ENCODE measurements at regions not wholly inside any gene's neighbourhood (a gene's known extent, or its start where the extent isn't known, plus 50 kb on each side); places are given as distances from the start of the nearest gene placed in this dataset.

GRCh38 chr6:97813889-97814567 lies 531.0 kb upstream of the MMS22L start:
- no peaks in the 10 kb centered on the region for H3K36me3 Mint-ChIP-seq (ENCODE audit: low read depth)
- H3K4me1 Mint-ChIP-seq, result no peaks in the 10 kb centered on the region
- no peak overlapping the region for H3K27ac Mint-ChIP-seq
- ATAC-seq, result no peak
- H3K9me3 Mint-ChIP-seq, result no peaks in the 10 kb centered on the region
- no peak overlapping the region for H3K4me3 Mint-ChIP-seq
- no peaks in the 10 kb centered on the region for H3K27me3 Mint-ChIP-seq
- no peak for DNase-seq

- ATAC-seq (no peak), DNase-seq (no peak)
- no peak overlapping the region for H3K27ac Mint-ChIP-seq
- no peaks in the 10 kb centered on the region for H3K36me3 Mint-ChIP-seq (ENCODE audit: low read depth)
- no peaks in the 10 kb centered on the region for H3K4me1 Mint-ChIP-seq
- no peaks in the 10 kb centered on the region for H3K9me3 Mint-ChIP-seq
- H3K27me3 Mint-ChIP-seq, result no peaks in the 10 kb centered on the region
- no peak overlapping the region for H3K4me3 Mint-ChIP-seq
Observed at GRCh38 chr6:97815301-97815812, 532.3 kb upstream of the MMS22L start.

- Mint-ChIP-seq H3K4me3 (no peak overlapping the region), H3K27me3 (no peaks in the 10 kb centered on the region), H3K27ac (no peak overlapping the region), H3K9me3 (no peaks in the 10 kb centered on the region), H3K4me1 (no peaks in the 10 kb centered on the region), H3K36me3 (ENCODE audit: low read depth) (no peaks in the 10 kb centered on the region)
- DNase-seq (no peak), ATAC-seq (no peak)
Observed at GRCh38 chr6:97816526-97816925, 533.5 kb upstream of the MMS22L start.

GRCh38 chr6:97819710-97820109 lies 536.7 kb upstream of the MMS22L start:
- no peaks in the 10 kb centered on the region for H3K27me3 Mint-ChIP-seq
- no peak for ATAC-seq
- H3K4me1 Mint-ChIP-seq, result no peaks in the 10 kb centered on the region

GRCh38 chr6:97820400-97820799 lies 537.4 kb upstream of the MMS22L start:
- H3K9me3 Mint-ChIP-seq, result no peaks in the 10 kb centered on the region
- DNase-seq (no peak), ATAC-seq (no peak)
- H3K4me1 Mint-ChIP-seq, result no peaks in the 10 kb centered on the region
- H3K27me3 Mint-ChIP-seq, result no peaks in the 10 kb centered on the region
- H3K27ac Mint-ChIP-seq, result no peak overlapping the region
- no peak overlapping the region for H3K4me3 Mint-ChIP-seq
- no peaks in the 10 kb centered on the region for H3K36me3 Mint-ChIP-seq (ENCODE audit: low read depth)

More at GRCh38 chr6:97819710-97820109, 536.7 kb upstream of the MMS22L start:
- Mint-ChIP-seq H3K4me3 (no peak overlapping the region), H3K9me3 (no peaks in the 10 kb centered on the region), H3K36me3 (ENCODE audit: low read depth) (no peaks in the 10 kb centered on the region), H3K27ac (no peak overlapping the region)
- DNase-seq, result no peak

GRCh38 chr6:97822632-97823031 lies 539.6 kb upstream of the MMS22L start:
- no peak for ATAC-seq
- DNase-seq, result no peak
- H3K36me3 Mint-ChIP-seq (ENCODE audit: low read depth), result no peaks in the 10 kb centered on the region
- H3K4me3 Mint-ChIP-seq, result no peak overlapping the region
- H3K27me3 Mint-ChIP-seq, result no peaks in the 10 kb centered on the region
- no peaks in the 10 kb centered on the region for H3K9me3 Mint-ChIP-seq
- H3K4me1 Mint-ChIP-seq, result no peaks in the 10 kb centered on the region
- no peak overlapping the region for H3K27ac Mint-ChIP-seq

- Mint-ChIP-seq H3K27ac (no peak overlapping the region), H3K27me3 (no peaks in the 10 kb centered on the region), H3K36me3 (ENCODE audit: low read depth) (no peaks in the 10 kb centered on the region), H3K4me1 (no peaks in the 10 kb centered on the region), H3K9me3 (peaks cover 5% of the 10 kb centered on the region), H3K4me3 (no peak overlapping the region)
- no peak for DNase-seq
- ATAC-seq, result no peak
Observed at GRCh38 chr6:97841763-97842162, 558.7 kb upstream of the MMS22L start.

GRCh38 chr6:97842521-97842920 lies 559.5 kb upstream of the MMS22L start:
- H3K36me3 Mint-ChIP-seq (ENCODE audit: low read depth), result no peaks in the 10 kb centered on the region
- no peaks in the 10 kb centered on the region for H3K27me3 Mint-ChIP-seq
- peaks cover 5% of the 10 kb centered on the region for H3K9me3 Mint-ChIP-seq
- ATAC-seq, result no peak
- no peaks in the 10 kb centered on the region for H3K4me1 Mint-ChIP-seq
- DNase-seq, result no peak
- H3K27ac Mint-ChIP-seq, result no peak overlapping the region
- H3K4me3 Mint-ChIP-seq, result no peak overlapping the region

GRCh38 chr6:97849390-97849789 lies 566.4 kb upstream of the MMS22L start:
- no peaks in the 10 kb centered on the region for H3K4me1 Mint-ChIP-seq
- peaks cover 3% of the 10 kb centered on the region for H3K9me3 Mint-ChIP-seq
- H3K36me3 Mint-ChIP-seq (ENCODE audit: low read depth), result no peaks in the 10 kb centered on the region
- no peaks in the 10 kb centered on the region for H3K27me3 Mint-ChIP-seq
- ATAC-seq (no peak), DNase-seq (no peak)
- no peak overlapping the region for H3K27ac Mint-ChIP-seq
- H3K4me3 Mint-ChIP-seq, result no peak overlapping the region

GRCh38 chr6:97850458-97851212 lies 567.6 kb upstream of the MMS22L start:
- Mint-ChIP-seq H3K4me3 (no peak overlapping the region), H3K36me3 (ENCODE audit: low read depth) (no peaks in the 10 kb centered on the region), H3K27ac (no peak overlapping the region), H3K9me3 (no peaks in the 10 kb centered on the region), H3K4me1 (no peaks in the 10 kb centered on the region), H3K27me3 (no peaks in the 10 kb centered on the region)
- ATAC-seq (no peak), DNase-seq (no peak)

GRCh38 chr6:97863697-97864096 lies 580.7 kb upstream of the MMS22L start:
- ATAC-seq (no peak), DNase-seq (no peak)
- H3K27ac Mint-ChIP-seq, result no peak overlapping the region
- no peak overlapping the region for H3K4me3 Mint-ChIP-seq
- H3K36me3 Mint-ChIP-seq (ENCODE audit: low read depth), result no peaks in the 10 kb centered on the region
- no peaks in the 10 kb centered on the region for H3K4me1 Mint-ChIP-seq
- no peaks in the 10 kb centered on the region for H3K27me3 Mint-ChIP-seq
- no peaks in the 10 kb centered on the region for H3K9me3 Mint-ChIP-seq

GRCh38 chr6:97864366-97864765 lies 581.4 kb upstream of the MMS22L start:
- DNase-seq, result no peak

GRCh38 chr6:97864826-97865225 lies 581.8 kb upstream of the MMS22L start:
- ATAC-seq (no peak), DNase-seq (no peak)
- H3K36me3 Mint-ChIP-seq (ENCODE audit: low read depth), result no peaks in the 10 kb centered on the region
- no peaks in the 10 kb centered on the region for H3K27me3 Mint-ChIP-seq
- H3K4me1 Mint-ChIP-seq, result no peaks in the 10 kb centered on the region
- H3K9me3 Mint-ChIP-seq, result no peaks in the 10 kb centered on the region
- no peak overlapping the region for H3K4me3 Mint-ChIP-seq
- no peak overlapping the region for H3K27ac Mint-ChIP-seq

More at GRCh38 chr6:97864366-97864765, 581.4 kb upstream of the MMS22L start:
- no peaks in the 10 kb centered on the region for H3K27me3 Mint-ChIP-seq
- H3K9me3 Mint-ChIP-seq, result no peaks in the 10 kb centered on the region
- H3K36me3 Mint-ChIP-seq (ENCODE audit: low read depth), result no peaks in the 10 kb centered on the region
- no peaks in the 10 kb centered on the region for H3K4me1 Mint-ChIP-seq
- no peak overlapping the region for H3K27ac Mint-ChIP-seq
- no peak for ATAC-seq
- no peak overlapping the region for H3K4me3 Mint-ChIP-seq

- ATAC-seq, result no peak
- Mint-ChIP-seq H3K36me3 (ENCODE audit: low read depth) (no peaks in the 10 kb centered on the region), H3K27me3 (no peaks in the 10 kb centered on the region)
Observed at GRCh38 chr6:97865612-97866011, 582.6 kb upstream of the MMS22L start.

GRCh38 chr6:97866616-97867015 lies 583.6 kb upstream of the MMS22L start:
- ATAC-seq, result no peak

More at GRCh38 chr6:97865612-97866011, 582.6 kb upstream of the MMS22L start:
- no peaks in the 10 kb centered on the region for H3K9me3 Mint-ChIP-seq
- H3K4me1 Mint-ChIP-seq, result no peaks in the 10 kb centered on the region
- no peak for DNase-seq
- no peak overlapping the region for H3K4me3 Mint-ChIP-seq
- no peak overlapping the region for H3K27ac Mint-ChIP-seq

More at GRCh38 chr6:97866616-97867015, 583.6 kb upstream of the MMS22L start:
- Mint-ChIP-seq H3K4me3 (no peak overlapping the region), H3K27me3 (no peaks in the 10 kb centered on the region), H3K9me3 (no peaks in the 10 kb centered on the region), H3K27ac (no peak overlapping the region), H3K36me3 (ENCODE audit: low read depth) (no peaks in the 10 kb centered on the region), H3K4me1 (no peaks in the 10 kb centered on the region)
- no peak for DNase-seq

Data from activated naive CD8-positive, alpha-beta T cell treated with anti-CD3 and anti-CD28 coated beads, Interleukin-2, amount 50 U/mL, for 24 hours (primary cell).